CD4-positive, alpha-beta T cell (primary cell): ENCODE measurements at regions not wholly inside any gene's neighbourhood (a gene's known extent, or its start where the extent isn't known, plus 50 kb on each side); places are given as distances from the start of the nearest gene placed in this dataset.

Experiments used
- ATAC-seq: fragments of 200-7000 bp; cut with Tn5 transposase; one replicate; pipeline ENCODE4 v1.10.0; 2022; ENCODE audit warnings: mild to moderate bottlenecking; ENCODE audit not compliant: poor library complexity
- CTCF ChIA-PET: fragments of 350-600 bp; sonication (Branson Sonifier 250); formaldehyde crosslinking; loops from one replicate; lab custom pipeline; 2021; ENCODE audit warnings: antibody characterized with exemption, inconsistent platforms; lab: Charles Lee
- POLR2A ChIA-PET: fragments of 350-600 bp; sonication (Branson Sonifier 250); formaldehyde crosslinking; loops from one replicate; lab custom pipeline; 2021; ENCODE audit warnings: antibody characterized with exemption, inconsistent platforms; lab: Charles Lee
- DNase-seq, 14 experiments: peaks; one replicate each; pipeline ENCODE4 v3.0.0-alpha.2; 2013 to 2020; ENCODE audit warnings: mixed read lengths in 2 of 14
- H3K27ac ChIP-seq, 2 donors: one replicate each; pipeline versions ENCODE4 v1.5.1 to v1.7.0; 2013; ENCODE audit warnings: low read length in 2 of 2, low read depth in 1 of 2, mild to moderate bottlenecking in 1 of 2
- H3K27me3 ChIP-seq, 2 experiments: 1 replicate in 1 of 2; 2 replicates in 1 of 2; pipeline versions ENCODE4 v1.6.1 to v1.7.0; 2013; ENCODE audit warnings: low read length in 2 of 2, control low read depth in 1 of 2, mild to moderate bottlenecking in 1 of 2, moderate library complexity in 1 of 2; ENCODE audit not compliant: insufficient read depth in 2 of 2, control insufficient read depth in 1 of 2
- H3K36me3 ChIP-seq: one replicate; pipeline ENCODE4 v1.6.1; 2013; ENCODE audit warnings: low read length, control low read depth; ENCODE audit not compliant: insufficient read depth
- H3K4me1 ChIP-seq: one replicate; pipeline ENCODE4 v1.6.1; 2013; ENCODE audit warnings: low read length, control low read depth; ENCODE audit not compliant: insufficient read depth
- H3K4me3 ChIP-seq: one replicate; pipeline ENCODE4 v1.5.1; 2013; ENCODE audit warnings: mild to moderate bottlenecking, low read length, moderate library complexity
- H3K9me3 ChIP-seq, 2 experiments: 1 replicate in 1 of 2; 2 replicates in 1 of 2; pipeline versions ENCODE4 v1.6.1 to v1.7.0; 2013; ENCODE audit warnings: low read length in 2 of 2, mild to moderate bottlenecking in 2 of 2, control low read depth in 1 of 2, moderate library complexity in 1 of 2; ENCODE audit not compliant: control insufficient read depth in 1 of 2, insufficient read depth in 1 of 2
- H3K27ac Mint-ChIP-seq: one replicate; pipeline ENCODE4 v1.8.0; 2020; ENCODE audit warnings: mixed read lengths
- H3K27me3 Mint-ChIP-seq: one replicate; pipeline ENCODE4 v1.8.0; 2021; ENCODE audit warnings: mixed read lengths
- H3K36me3 Mint-ChIP-seq: one replicate; pipeline ENCODE4 v1.8.0; 2021; ENCODE audit warnings: low read depth, mixed read lengths
- H3K4me1 Mint-ChIP-seq: one replicate; pipeline ENCODE4 v1.8.0; 2021; ENCODE audit warnings: low read depth, mixed read lengths
- H3K4me3 Mint-ChIP-seq: one replicate; pipeline ENCODE4 v1.8.0; 2020; ENCODE audit warnings: mild to moderate bottlenecking, mixed read lengths
- H3K9me3 Mint-ChIP-seq: one replicate; pipeline ENCODE4 v1.8.0; 2020; ENCODE audit warnings: mixed read lengths
- intact Hi-C, 2 experiments: fragments of 100-400 bp; cut with DNase I in 1 of 2; cut with micrococcal nuclease in 1 of 2; formaldehyde crosslinking; loops; one replicate each; pipeline versions ENCODE4 v1.15.1 to v1.9.0; 2023 to 2025; cut with DNase I, micrococcal nuclease
- TF ChIP-seq, protein P1 (sequence below): fragments of 200-600 bp; IDR thresholded peaks from one replicate; pipeline ENCODE4 v1.8.0; 2022; ENCODE audit warnings: antibody characterized with exemption, mild to moderate bottlenecking

DNA sequence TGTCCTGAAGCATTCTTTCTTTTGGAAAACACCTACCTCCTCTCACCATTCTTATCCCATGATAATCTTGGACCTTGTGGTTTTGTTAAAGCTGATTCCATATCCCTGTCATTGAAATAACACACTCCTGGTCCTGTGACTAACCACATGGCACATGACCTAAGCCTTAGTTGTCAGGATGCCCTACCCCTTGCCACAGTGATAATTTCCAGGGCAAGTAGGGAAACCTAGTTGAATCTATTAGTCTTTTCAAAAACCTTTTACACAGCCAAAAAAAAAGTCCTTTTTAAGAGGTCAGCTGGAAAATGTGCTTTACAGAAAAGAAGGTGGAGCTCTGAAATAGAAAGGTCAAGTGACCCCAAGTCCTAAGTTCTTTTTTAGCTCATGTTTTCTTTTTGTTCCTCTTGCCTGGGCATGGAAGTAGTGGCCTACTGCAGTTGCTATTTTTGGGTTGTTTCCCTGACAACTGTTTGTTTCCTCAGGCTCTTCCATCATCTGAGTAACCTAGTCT, 608.4 kb downstream of the LRFN5 start:
- no peaks in the 10 kb centered on the region for H3K27me3 Mint-ChIP-seq
- H3K36me3 ChIP-seq: no peaks in the 10 kb centered on the region
- no peaks in the 10 kb centered on the region for H3K9me3 ChIP-seq

DNA sequence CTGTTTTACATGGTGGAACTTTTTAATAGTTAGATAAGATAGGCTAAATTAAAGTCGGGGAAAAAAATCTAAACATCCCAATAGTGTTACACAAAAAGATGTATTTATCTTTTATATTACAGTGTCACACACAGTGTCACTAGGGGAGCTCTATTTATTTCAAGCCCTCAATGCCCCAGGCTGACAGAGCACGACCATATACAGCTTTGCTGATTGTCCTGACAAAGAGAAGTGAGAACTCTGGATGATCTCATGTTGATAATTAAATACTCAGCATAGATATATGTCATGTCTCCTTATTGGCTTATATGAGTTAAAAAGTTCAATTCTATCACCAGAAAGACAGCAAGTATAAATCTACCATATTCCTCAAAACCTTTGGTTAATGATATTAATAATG, 594.3 kb downstream of the LRFN5 start:
- Mint-ChIP-seq H3K4me3 (no peak overlapping the region), H3K36me3 (no peaks in the 10 kb centered on the region), H3K9me3 (peaks cover 3% of the 10 kb centered on the region), H3K4me1 (no peaks in the 10 kb centered on the region), H3K27me3 (no peaks in the 10 kb centered on the region), H3K27ac (no peak overlapping the region)
- H3K9me3 ChIP-seq: no peaks in the 10 kb centered on the region
- TF ChIP-seq, protein P1, sequence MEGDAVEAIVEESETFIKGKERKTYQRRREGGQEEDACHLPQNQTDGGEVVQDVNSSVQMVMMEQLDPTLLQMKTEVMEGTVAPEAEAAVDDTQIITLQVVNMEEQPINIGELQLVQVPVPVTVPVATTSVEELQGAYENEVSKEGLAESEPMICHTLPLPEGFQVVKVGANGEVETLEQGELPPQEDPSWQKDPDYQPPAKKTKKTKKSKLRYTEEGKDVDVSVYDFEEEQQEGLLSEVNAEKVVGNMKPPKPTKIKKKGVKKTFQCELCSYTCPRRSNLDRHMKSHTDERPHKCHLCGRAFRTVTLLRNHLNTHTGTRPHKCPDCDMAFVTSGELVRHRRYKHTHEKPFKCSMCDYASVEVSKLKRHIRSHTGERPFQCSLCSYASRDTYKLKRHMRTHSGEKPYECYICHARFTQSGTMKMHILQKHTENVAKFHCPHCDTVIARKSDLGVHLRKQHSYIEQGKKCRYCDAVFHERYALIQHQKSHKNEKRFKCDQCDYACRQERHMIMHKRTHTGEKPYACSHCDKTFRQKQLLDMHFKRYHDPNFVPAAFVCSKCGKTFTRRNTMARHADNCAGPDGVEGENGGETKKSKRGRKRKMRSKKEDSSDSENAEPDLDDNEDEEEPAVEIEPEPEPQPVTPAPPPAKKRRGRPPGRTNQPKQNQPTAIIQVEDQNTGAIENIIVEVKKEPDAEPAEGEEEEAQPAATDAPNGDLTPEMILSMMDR: no peak
- H3K4me3 ChIP-seq: no peak overlapping the region
- no peaks in the 10 kb centered on the region for H3K36me3 ChIP-seq
- POLR2A ChIA-PET: no interaction called here
- no peaks in the 10 kb centered on the region for H3K27me3 ChIP-seq
- intact Hi-C loops: no loop called here
- DNase-seq: no peak
- CTCF ChIA-PET: no interaction called here
- no peak for ATAC-seq
- H3K4me1 ChIP-seq: no peaks in the 10 kb centered on the region
- no peak overlapping the region for H3K27ac ChIP-seq

More for the DNA sequence above, 608.4 kb downstream of the LRFN5 start:
- TF ChIP-seq, protein P1: no peak
- Mint-ChIP-seq H3K9me3 (peaks cover 3% of the 10 kb centered on the region), H3K4me1 (no peaks in the 10 kb centered on the region), H3K4me3 (no peak overlapping the region), H3K27ac (no peak overlapping the region), H3K36me3 (no peaks in the 10 kb centered on the region)
- Histone ChIP-seq H3K27ac (no peak overlapping the region), H3K4me3 (no peak overlapping the region), H3K27me3 (no peaks in the 10 kb centered on the region), H3K4me1 (no peaks in the 10 kb centered on the region)
- ATAC-seq (no peak), DNase-seq (no peak)
- POLR2A ChIA-PET: no interaction called here
- intact Hi-C loops: no loop called here
- CTCF ChIA-PET: no interaction called here

DNA sequence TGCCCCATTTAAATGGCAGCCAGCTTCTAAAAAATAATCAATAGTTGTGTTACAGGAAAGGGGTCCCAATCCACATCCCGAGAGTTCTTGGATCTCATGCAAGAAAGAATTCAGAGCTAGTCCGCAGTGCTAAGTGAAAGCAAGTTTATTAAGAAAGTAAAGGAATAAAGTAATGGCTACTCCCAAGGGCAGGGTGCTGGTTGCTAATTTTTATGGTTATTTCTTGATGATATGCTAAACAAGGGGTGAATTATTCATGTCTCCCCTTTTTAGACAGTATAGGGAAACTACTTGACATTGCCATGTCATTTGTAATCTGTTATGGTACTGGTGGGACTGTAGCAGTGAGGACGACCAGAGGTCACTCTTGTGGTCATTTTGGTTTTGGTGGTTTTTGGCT, 591.3 kb downstream of the LRFN5 start:
- DNase-seq (no peak), ATAC-seq (no peak)
- POLR2A ChIA-PET: no interaction called here

More for the DNA sequence above, 591.3 kb downstream of the LRFN5 start:
- no peak overlapping the region for H3K27ac Mint-ChIP-seq
- peaks cover 4% of the 10 kb centered on the region for H3K9me3 Mint-ChIP-seq
- TF ChIP-seq, protein P1: no peak
- H3K4me1 Mint-ChIP-seq: no peaks in the 10 kb centered on the region
- intact Hi-C loops: no loop called here
- no peaks in the 10 kb centered on the region for H3K36me3 Mint-ChIP-seq
- no peaks in the 10 kb centered on the region for H3K4me1 ChIP-seq
- peaks cover 0 to 2% of the 10 kb centered on the region in 2 experiments for H3K9me3 ChIP-seq
- CTCF ChIA-PET: no interaction called here
- no peak overlapping the region for H3K4me3 ChIP-seq
- no peaks in the 10 kb centered on the region for H3K36me3 ChIP-seq
- no peaks in the 10 kb centered on the region for H3K27me3 Mint-ChIP-seq
- no peak overlapping the region for H3K27ac ChIP-seq
- H3K27me3 ChIP-seq: no peaks in the 10 kb centered on the region
- H3K4me3 Mint-ChIP-seq: no peak overlapping the region
